ENCODE measurements at regions not wholly inside any gene's neighbourhood (a gene's known extent, or its start where the extent isn't known, plus 50 kb on each side); places are given as distances from the start of the nearest gene placed in this dataset.
"Not testable (repeated sequence)": the region's sequence is repeated elsewhere in the genome, so short reads cannot be mapped to it uniquely, and the experiment has no call there.

DNA sequence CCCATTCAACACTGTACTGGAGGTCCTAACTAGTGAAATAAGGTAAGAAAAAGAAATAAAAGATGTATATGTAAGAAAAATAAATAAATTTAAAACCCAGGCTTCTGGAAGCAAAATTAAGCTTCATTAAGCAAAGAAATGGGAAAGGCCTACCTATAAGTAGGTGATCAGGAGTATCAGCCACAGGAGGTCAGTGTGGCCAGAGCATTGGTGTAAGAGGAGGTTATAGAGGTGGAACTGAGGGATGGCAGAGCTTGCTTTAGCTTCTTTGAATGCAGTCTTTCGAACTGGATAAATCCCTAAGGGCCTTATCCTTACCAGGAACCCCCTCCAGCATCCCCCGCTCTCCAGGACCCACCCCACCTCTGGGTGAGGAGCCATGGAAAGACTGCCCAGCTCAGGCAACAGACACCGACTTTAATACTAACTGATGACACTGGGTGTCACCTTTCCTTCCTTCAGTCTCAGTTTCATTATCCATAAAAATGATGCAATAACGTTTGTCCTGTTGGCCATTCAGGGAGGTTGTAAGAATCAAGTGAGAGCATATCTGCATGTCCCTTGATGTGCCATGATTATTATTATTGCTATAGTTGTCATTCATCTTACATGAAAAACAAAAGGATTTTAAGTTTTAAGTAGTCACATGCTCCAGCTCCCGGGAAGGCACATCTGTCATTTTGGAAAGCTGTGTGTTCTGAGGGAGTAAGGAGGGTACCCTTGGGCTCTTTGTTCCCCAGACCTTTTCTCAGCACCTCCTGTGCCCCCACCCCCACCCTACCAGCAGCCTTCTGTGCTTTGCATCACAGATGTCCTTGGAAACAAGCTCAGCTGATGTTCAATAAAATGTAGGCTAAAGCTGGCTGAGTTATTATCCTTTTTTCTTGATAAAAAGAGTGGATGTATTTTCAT, 50.8 kb upstream of the CTNNA1 start:
- DNase-seq: no peak

GRCh38 chr5:138701678-138702077, 51.5 kb upstream of the CTNNA1 start:
- DNase-seq: no peak

- DNase-seq: no peak
Observed at GRCh38 chr5:138700581-138701362, 52.5 kb upstream of the CTNNA1 start.

DNA sequence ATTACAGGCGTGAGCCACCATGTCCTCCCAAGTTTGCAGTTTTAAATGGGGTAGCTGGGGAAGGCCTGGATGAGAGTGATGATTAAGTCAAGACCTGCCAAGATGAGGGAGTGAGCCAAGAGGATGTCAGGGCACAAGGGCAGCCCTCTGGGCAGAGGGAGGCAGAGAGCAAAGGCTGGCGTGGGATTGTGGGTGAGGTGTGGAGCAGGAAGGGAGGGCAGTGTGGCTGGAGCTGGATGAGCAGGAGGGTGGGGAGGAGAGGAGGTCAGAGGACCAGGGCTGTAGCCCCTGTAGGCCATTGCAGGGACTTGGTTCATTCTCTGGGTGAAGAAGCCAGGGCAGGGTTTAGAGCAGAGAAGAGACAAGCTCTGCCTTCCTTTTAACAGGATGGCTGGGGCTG, 53.7 kb upstream of the CTNNA1 start:
- no peak for DNase-seq

- no peak for DNase-seq
Observed at GRCh38 chr5:138698713-138699112, 54.5 kb upstream of the CTNNA1 start.

DNA sequence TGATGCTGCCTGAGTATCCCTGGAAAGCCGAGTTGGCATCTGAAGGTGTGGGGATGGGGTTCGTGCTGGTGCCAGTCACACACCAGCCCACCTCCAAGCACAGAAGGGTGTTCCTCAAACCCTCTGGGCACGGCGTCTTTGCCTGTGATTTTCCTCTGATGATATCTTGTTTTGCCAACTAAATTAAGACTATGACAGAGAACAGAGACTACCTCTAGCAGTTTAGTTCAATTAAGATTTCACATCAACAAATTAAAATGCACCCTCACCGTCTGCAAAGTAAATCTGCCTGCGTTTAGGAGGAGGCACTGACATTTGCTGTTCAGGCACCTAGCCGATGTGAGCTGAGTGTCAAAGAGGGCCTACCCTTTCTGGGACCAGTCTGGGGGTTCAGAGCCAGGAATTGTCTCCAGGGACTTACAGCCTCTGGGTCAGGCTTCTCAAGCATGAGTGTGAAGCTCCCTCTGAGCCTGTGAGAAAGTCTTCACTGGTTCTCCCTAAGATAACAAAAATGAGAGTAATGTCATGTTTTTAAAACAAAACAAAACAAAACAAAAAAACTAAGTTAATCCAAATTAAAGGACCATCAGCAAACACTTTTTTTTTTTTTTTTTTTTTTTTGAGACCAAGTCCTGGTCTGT, 55.4 kb upstream of the CTNNA1 start:
- no peak for DNase-seq

DNA sequence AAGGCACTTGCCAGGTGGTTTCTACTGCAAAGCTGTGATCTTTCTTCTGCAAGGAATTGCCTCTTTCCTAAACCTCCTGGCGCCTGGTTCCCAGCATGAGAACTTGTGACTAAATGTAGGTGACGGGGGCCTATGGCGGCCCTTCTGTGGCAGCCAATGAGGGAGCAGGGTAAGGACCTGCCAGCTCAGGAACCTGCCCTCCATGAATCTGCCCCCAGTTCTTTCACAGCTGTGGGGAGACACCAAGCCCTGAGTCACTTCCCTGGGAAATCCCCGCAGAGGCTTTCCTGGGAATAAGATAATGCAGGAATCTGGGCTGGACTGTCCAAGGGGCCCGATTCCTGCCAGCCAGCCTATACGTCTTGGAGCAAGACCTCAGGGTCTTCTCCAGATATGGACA, 56.7 kb upstream of the CTNNA1 start:
- DNase-seq: no peak

- no peak for DNase-seq
Observed at GRCh38 chr5:138695781-138696180, 57.4 kb upstream of the CTNNA1 start.

- no peak for DNase-seq
Observed at GRCh38 chr5:138694146-138694545, 59.1 kb upstream of the CTNNA1 start.

GRCh38 chr5:138692370-138692769, 60.9 kb upstream of the CTNNA1 start:
- DNase-seq: no peak

- DNase-seq: no peak
Observed at GRCh38 chr5:138686668-138687067, 66.6 kb upstream of the CTNNA1 start.

DNA sequence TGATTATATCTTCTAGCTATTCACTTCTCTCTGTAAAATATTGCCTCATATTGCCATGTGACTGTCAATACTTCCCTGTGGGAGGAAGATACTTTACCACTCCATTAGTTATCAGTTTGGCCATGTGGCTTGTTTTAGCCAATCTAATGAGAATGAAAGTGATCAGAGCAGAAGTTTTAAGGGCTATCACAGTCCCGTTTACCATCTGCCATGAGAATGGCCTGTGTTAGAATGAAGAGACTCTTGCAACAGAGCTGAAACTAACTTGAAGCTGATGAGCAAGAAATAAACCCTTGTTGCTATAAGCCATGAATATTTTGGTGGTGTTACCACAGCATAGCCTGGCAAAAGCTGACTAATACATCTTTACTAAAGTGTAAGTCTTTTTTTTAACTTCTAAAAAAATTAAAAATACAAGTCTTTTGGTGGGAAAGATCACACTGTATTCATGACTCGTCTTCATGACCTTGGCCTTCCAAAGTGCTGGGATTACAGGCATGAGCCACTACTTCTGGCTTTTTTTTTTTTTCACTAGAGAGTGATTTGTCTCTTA, 68.0 kb upstream of the CTNNA1 start:
- DNase-seq: no peak

DNA sequence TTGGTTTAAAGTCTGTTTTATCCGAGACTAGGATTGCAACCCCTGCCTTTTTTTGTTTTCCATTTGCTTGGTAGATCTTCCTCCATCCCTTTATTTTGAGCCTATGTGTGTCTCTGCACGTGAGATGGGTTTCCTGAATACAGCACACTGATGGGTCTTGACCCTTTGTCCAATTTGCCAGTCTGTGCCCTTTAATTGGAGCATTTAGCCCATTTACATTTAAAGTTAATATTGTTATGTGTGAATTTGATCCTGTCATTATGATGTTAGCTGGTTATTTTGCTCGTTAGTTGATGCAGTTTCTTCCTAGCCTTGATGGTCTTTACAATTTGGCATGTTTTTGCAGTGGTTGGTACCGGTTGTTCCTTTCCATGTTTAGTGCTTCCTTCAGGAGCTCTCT, 70.8 kb upstream of the CTNNA1 start:
- not testable (repeated sequence) for DNase-seq

- not testable (repeated sequence) for DNase-seq
Observed at GRCh38 chr5:138678826-138679225, 74.4 kb upstream of the CTNNA1 start.

GRCh38 chr5:138677782-138678181, 75.4 kb upstream of the CTNNA1 start:
- DNase-seq: no peak

- DNase-seq: no peak
Observed at GRCh38 chr5:138676556-138677193, 76.5 kb upstream of the CTNNA1 start.

DNA sequence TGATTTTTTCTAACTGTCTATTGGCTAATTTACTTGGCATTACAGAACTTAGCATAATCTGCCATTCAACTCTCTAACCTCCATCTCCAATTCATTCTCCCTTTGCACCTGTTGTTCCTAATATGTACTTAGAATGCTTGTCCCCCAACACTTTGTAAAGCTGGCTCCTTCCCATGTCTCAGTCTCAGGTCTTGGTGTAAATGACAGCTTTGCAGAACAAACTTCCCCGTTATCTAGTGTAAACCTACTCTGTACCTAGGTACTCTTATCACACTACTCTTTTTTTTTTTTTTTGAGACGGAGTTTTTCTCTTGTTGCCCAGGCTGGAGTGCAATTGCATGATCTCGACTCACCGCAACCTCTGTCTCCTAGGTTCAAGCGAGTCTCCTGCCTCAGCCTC, 77.2 kb upstream of the CTNNA1 start:
- no peak for DNase-seq

DNA sequence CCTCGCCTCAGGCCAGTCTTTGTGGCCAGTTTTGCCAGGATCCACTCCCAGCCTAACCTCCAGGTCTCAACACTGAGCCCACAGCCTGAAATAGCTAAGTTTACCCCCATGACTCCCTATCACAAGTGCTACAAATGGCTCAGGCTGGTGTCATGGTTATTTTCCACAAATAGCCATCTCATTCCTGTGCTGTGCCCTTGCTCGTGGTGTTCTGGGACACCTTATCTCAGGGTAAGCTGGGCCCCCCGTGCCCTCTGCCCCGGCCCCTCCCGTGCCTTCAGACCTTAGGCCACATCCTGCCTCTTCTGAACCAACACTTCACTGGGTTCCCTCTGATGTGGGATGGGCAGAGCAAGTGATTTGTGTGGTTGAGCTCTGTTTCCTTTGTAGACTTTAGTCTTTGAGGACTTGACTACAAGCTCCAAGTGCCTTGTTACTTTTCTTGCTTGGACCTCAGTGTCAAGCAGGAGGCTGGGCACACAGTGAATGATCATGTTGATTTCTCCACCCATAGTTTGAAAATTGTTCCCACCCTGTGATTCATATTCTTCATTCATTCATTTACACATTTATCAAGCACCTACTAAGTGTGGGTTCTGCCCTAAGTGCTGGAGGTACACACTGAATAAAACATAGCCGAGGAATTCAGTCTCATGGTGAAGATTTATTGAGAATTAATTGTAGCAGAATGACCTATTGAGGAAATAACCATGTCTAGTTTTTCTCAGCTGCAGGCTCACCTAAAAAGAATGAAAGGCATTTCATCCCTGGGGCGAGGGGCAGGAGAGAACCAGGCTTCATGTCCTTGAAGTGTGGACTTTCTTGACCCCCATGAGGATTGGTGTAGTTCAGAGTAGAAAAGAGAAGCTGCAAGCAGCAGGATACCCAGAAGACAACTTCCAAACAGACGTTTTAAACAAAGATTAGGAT, 84.5 kb upstream of the CTNNA1 start:
- no peak for DNase-seq

DNA sequence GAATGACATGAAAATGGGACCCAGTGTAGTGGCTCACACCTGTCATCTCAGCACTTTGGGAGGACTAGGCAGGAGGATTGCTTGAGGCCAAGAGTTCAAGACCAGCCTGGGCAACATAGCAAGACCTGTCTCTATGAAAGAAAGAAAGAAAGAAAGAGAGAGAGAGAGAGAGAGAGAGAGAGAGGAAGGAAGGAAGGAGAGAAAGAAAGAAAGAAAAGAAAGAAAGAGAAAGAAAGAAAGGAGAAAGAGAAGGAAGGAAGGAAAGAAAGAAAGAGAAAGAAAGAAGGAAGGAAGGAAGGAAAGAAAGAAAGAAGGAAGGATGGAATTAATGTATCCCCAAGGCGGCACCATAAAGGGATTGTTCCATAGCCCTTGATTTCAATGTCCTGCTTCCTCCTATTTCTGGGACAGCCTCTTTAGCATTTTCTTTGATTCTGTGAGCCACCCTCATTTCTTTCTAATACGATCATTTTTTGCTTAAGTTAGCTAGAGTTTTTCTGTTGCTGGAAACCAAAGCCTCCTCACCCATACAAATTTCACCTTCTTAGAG, 85.4 kb upstream of the CTNNA1 start:
- not testable (repeated sequence) for DNase-seq

DNA sequence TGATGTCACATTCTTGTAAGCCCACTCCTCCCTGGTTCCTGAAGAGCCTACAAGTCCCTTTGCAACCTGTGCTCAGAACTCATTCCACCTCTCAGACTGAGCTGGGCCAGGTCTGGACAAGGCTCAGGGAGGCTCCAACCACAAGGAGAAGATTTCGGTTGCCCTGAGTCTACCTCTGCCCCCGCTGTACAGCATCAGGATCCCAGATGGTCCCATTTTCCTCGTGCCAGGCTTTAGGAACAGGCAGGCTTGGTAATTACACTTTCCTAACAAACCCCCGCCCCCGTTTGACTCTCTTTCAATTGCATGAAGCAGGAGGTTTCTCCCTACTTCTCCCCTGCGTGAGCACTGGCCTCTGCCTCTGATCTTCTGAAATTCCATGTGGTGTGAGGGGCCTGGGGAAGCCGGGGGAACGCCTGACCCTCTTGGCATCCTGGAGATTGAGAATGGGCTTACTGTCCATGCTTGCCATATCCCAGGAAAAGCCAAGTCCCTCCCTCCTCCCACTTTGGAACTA, 86.9 kb upstream of the CTNNA1 start:
- no peak for DNase-seq

GRCh38 chr5:138665261-138665660, 88.0 kb upstream of the CTNNA1 start:
- no peak for DNase-seq

Measured in activated CD4-positive, alpha-beta T cell treated with anti-CD3 and anti-CD28 coated beads for 4 hours (primary cell).